ENCODE measurements at regions not wholly inside any gene's neighbourhood (a gene's known extent, or its start where the extent isn't known, plus 50 kb on each side); places are given as distances from the start of the nearest gene placed in this dataset.

DNA sequence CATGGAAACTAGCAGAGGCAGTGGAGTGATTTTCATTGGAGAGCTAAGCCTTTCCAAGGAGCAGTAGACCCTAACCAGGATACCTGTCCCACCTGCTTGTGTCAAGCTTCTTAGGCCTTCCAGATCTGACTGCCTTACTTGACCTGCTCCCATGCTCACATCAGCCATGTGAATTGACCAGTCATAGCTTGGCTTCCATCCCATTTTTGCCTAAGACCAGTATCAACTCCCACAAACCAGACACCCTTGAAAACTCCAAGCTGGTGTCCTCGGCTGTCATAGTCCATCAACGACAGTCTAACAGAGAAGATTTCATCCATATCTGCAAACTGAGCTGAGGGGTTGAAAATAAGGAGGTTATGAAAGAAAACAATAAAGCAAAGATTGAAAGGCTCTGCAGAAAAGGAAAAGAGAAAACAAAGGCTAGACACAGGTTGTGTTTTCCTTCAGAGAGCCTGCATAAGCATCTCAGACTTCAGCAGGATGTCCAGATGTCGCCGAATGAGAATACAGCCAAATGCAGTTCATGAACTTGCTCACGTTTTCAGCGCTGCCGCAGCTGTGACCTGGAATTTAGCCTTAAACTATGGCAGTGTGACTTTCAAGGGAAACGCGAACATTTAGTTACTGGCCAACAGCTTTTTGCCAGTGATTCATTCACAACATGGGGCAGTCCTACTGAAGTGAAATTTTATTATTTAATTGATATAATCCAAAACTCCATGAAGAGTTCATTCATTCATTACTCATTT is 868.1 kb upstream of the ID2 start:
- H3K4me1 Mint-ChIP-seq (ENCODE audit: unreplicated experiment): no peaks in the 10 kb centered on the region
- no peaks in the 10 kb centered on the region for H3K27me3 Mint-ChIP-seq

DNA sequence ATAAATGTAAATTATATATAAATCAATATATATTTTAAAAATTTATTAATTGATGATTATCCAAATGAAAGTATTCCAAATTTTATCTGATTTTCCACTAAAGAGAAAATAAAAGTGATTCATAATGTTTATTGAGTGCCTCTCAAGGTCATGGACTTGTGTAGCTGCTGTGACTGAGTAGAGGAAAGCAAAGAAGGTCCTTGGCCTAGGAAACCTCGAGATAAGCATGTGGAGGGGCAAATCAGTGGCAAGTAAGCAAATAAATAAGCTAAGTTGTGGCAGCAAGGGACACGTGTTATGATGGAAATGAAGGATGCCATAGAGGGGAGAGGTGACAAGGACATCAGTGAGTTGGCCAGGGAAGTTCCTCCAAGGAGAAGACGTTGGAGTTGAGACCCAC is 866.1 kb upstream of the ID2 start:
- Mint-ChIP-seq H3K9me3 (peaks cover 8% of the 10 kb centered on the region), H3K4me1 (ENCODE audit: unreplicated experiment) (no peaks in the 10 kb centered on the region), H3K4me3 (no peak overlapping the region)

More for the DNA sequence above, 868.1 kb upstream of the ID2 start:
- H3K4me3 Mint-ChIP-seq: no peak overlapping the region
- no peak for DNase-seq (ENCODE audit: extremely low spot score, unreplicated experiment)
- no peak overlapping the region for H3K27ac Mint-ChIP-seq
- no peak for TF ChIP-seq CTCF (conservative IDR thresholded peaks at IDR 0.05)
- peaks cover 8% of the 10 kb centered on the region for H3K9me3 Mint-ChIP-seq
- H3K36me3 Mint-ChIP-seq: no peaks in the 10 kb centered on the region

GRCh38 chr2:7816233-7816632 is 865.6 kb upstream of the ID2 start:
- Mint-ChIP-seq H3K9me3 (peaks cover 8% of the 10 kb centered on the region), H3K4me3 (no peak overlapping the region), H3K4me1 (ENCODE audit: unreplicated experiment) (no peaks in the 10 kb centered on the region), H3K27me3 (no peaks in the 10 kb centered on the region), H3K36me3 (no peaks in the 10 kb centered on the region), H3K27ac (no peak overlapping the region)
- no peak for TF ChIP-seq CTCF (conservative IDR thresholded peaks at IDR 0.05)
- no peak for DNase-seq (ENCODE audit: extremely low spot score, unreplicated experiment)

More for the DNA sequence above, 866.1 kb upstream of the ID2 start:
- no peak for TF ChIP-seq CTCF (conservative IDR thresholded peaks at IDR 0.05)
- Mint-ChIP-seq H3K36me3 (no peaks in the 10 kb centered on the region), H3K27me3 (no peaks in the 10 kb centered on the region), H3K27ac (no peak overlapping the region)
- DNase-seq (ENCODE audit: extremely low spot score, unreplicated experiment): no peak

DNA sequence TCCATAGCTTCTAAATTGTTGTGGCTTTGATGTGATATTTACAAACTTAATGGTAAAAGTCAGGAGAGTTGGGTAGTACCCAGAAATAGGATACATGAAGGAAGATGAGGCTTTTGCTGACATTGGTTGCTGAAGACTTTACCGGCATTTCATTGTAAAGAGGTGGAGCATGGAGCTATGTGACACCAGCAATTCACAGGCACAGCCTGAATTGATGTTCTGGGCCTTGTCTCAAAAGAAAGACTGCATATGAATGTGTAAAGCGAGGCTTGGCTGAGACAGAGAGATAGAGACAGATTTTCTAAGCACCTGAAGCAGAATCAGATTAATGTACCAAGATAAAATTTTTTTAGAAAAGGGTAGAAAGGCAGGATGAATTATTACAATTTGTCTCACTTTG is 864.9 kb upstream of the ID2 start:
- H3K27ac Mint-ChIP-seq: no peak overlapping the region
- no peaks in the 10 kb centered on the region for H3K36me3 Mint-ChIP-seq
- no peak for DNase-seq (ENCODE audit: extremely low spot score, unreplicated experiment)
- no peak overlapping the region for H3K4me3 Mint-ChIP-seq
- no peaks in the 10 kb centered on the region for H3K4me1 Mint-ChIP-seq (ENCODE audit: unreplicated experiment)
- peaks cover 8% of the 10 kb centered on the region for H3K9me3 Mint-ChIP-seq
- no peak for TF ChIP-seq CTCF (conservative IDR thresholded peaks at IDR 0.05)
- H3K27me3 Mint-ChIP-seq: no peaks in the 10 kb centered on the region

DNA sequence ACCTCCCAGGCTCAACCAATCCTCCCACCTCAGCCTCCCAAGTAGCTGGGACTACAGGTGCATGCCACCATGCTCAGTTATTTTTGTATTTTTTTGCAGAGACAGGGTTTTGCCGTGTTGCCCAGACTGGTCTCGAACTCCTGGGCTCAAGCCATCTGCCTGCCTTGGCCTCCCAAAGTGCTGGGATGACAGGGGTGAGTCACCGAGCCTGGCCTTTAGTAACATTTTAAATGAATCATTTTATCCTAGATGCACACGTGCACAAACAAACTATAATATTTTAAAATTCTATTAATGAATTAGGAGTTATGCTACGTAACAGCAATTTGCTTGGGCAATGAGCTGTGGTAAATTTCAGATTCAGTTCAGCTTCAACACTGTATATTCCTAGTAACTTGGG is 862.5 kb upstream of the ID2 start:
- Mint-ChIP-seq H3K9me3 (peaks cover 4% of the 10 kb centered on the region), H3K4me1 (ENCODE audit: unreplicated experiment) (no peaks in the 10 kb centered on the region), H3K4me3 (no peak overlapping the region), H3K27ac (no peak overlapping the region), H3K36me3 (no peaks in the 10 kb centered on the region), H3K27me3 (no peaks in the 10 kb centered on the region)
- TF ChIP-seq CTCF (conservative IDR thresholded peaks at IDR 0.05): no peak
- DNase-seq (ENCODE audit: extremely low spot score, unreplicated experiment): no peak

Measured in type B pancreatic cell (in vitro differentiated cells).